B cell (primary cell): ENCODE measurements at regions not wholly inside any gene's neighbourhood (a gene's known extent, or its start where the extent isn't known, plus 50 kb on each side); places are given as distances from the start of the nearest gene placed in this dataset.

Source experiments
- ATAC-seq: fragments of 200-7000 bp; cut with Tn5 transposase; one replicate; pipeline ENCODE4 v1.10.0; 2021; ENCODE audit warnings: low read depth, mild to moderate bottlenecking, moderate number of reproducible peaks, moderate library complexity
- CTCF ChIA-PET: fragments of 350-600 bp; sonication (Branson Sonifier 250); formaldehyde crosslinking; loops from one replicate; lab custom pipeline; 2021; ENCODE audit warnings: antibody characterized with exemption, inconsistent platforms; lab: Charles Lee
- POLR2A ChIA-PET: fragments of 350-600 bp; sonication (Branson Sonifier 250); formaldehyde crosslinking; loops from one replicate; lab custom pipeline; 2021; ENCODE audit warnings: antibody characterized with exemption; lab: Charles Lee
- DNase-seq: peaks from one replicate; pipeline ENCODE4 v3.0.0; 2013
- H2AFZ ChIP-seq: 2 replicates; pipeline ENCODE4 v1.6.1; 2012; ENCODE audit warnings: mild to moderate bottlenecking, low read depth, low read length; ENCODE audit not compliant: insufficient read depth, poor library complexity, severe bottlenecking
- H3K27ac ChIP-seq, 2 donors: 1 replicate in 1 of 2; 2 replicates in 1 of 2; pipeline ENCODE4 v1.5.1; 2012 to 2013; ENCODE audit warnings: low read length in 2 of 2, mild to moderate bottlenecking in 2 of 2, moderate library complexity in 1 of 2
- H3K27me3 ChIP-seq, 4 experiments: fragments of 200-600 bp in 1 of 4; sonication (generic) in 1 of 4; replicated peaks in 1 of 4; 1 replicate in 2 of 4; 2 replicates in 2 of 4; pipeline versions ENCODE4 v1.6.1 to v1.7.0; 2013 to 2016; ENCODE audit warnings: low read length in 3 of 4, mild to moderate bottlenecking in 2 of 4, mixed read lengths in 1 of 4, moderate library complexity in 1 of 4; ENCODE audit not compliant: insufficient read depth in 4 of 4, control insufficient read depth in 3 of 4; ENCODE audit errors: control extremely low read depth in 1 of 4
- H3K36me3 ChIP-seq, 2 experiments: replicated peaks in 1 of 2; 1 replicate in 1 of 2; 2 replicates in 1 of 2; pipeline versions ENCODE4 v1.6.1 to v1.7.1; 2013; ENCODE audit warnings: low read length in 1 of 2; ENCODE audit not compliant: insufficient read depth in 2 of 2, control insufficient read depth in 1 of 2; ENCODE audit errors: control extremely low read depth in 1 of 2, extremely low read depth in 1 of 2
- H3K4me1 ChIP-seq, 2 donors: fragments of 200-600 bp in 1 of 2; sonication (generic) in 1 of 2; 1 replicate in 1 of 2; 2 replicates in 1 of 2; pipeline versions ENCODE4 v1.5.1 to v1.6.1; 2013 to 2017; ENCODE audit warnings: low read length in 2 of 2; ENCODE audit not compliant: control insufficient read depth in 2 of 2, insufficient read depth in 2 of 2
- H3K4me2 ChIP-seq: replicated peaks from 2 replicates; pipeline ENCODE3; 2012; ENCODE audit warnings: mild to moderate bottlenecking, low read depth, low read length; ENCODE audit not compliant: poor library complexity, severe bottlenecking
- H3K4me3 ChIP-seq, 5 experiments: fragments of 200-600 bp in 1 of 5; sonication (generic) in 1 of 5; 1 replicate in 3 of 5; 2 replicates in 2 of 5; pipeline versions ENCODE4 v1.5.1 to v1.7.0; 2011 to 2016; ENCODE audit warnings: low read length in 4 of 5, mild to moderate bottlenecking in 4 of 5, low read depth in 2 of 5, control low read depth in 1 of 5, moderate library complexity in 1 of 5; ENCODE audit not compliant: insufficient read depth in 1 of 5; ENCODE audit errors: control extremely low read depth in 1 of 5, extremely low read depth in 1 of 5
- H3K79me2 ChIP-seq: fragments of 200-600 bp; sonication (generic); one replicate; pipeline ENCODE4 v1.6.0; 2016; ENCODE audit warnings: low read length; ENCODE audit not compliant: control insufficient read depth, insufficient read depth
- H3K9ac ChIP-seq: fragments of 200-600 bp; sonication (generic); 2 replicates; pipeline ENCODE4 v1.6.1; 2017; ENCODE audit warnings: mild to moderate bottlenecking, low read length, moderate library complexity
- H3K9me3 ChIP-seq, 3 donors: one replicate each; pipeline versions ENCODE4 v1.6.1 to v1.7.1; 2013; ENCODE audit warnings: low read length in 2 of 3; ENCODE audit not compliant: control insufficient read depth in 2 of 3, insufficient read depth in 1 of 3; ENCODE audit errors: control extremely low read depth in 1 of 3
- H4K20me1 ChIP-seq: 2 replicates; pipeline ENCODE4 v1.6.0; 2012; ENCODE audit warnings: mild to moderate bottlenecking, low read length; ENCODE audit not compliant: insufficient read depth, control insufficient read depth, poor library complexity, severe bottlenecking
- H3K27ac Mint-ChIP-seq: one replicate; pipeline ENCODE4 v1.8.0; 2021; ENCODE audit warnings: mixed read lengths
- H3K27me3 Mint-ChIP-seq: one replicate; pipeline ENCODE4 v1.8.0; 2021; ENCODE audit warnings: mixed read lengths
- H3K4me1 Mint-ChIP-seq: one replicate; pipeline ENCODE4 v1.8.0; 2021; ENCODE audit warnings: mixed read lengths
- H3K4me3 Mint-ChIP-seq: one replicate; pipeline ENCODE4 v1.8.0; 2021; ENCODE audit warnings: mixed read lengths
- H3K9me3 Mint-ChIP-seq: one replicate; pipeline ENCODE4 v1.8.0; 2022; ENCODE audit warnings: mixed read lengths; ENCODE audit not compliant: insufficient read depth
- EZH2 ChIP-seq: IDR thresholded peaks from 2 replicates; pipeline ENCODE4 v1.6.1; 2012; ENCODE audit warnings: borderline replicate concordance, low read depth, mild to moderate bottlenecking, moderate library complexity, low read length; ENCODE audit not compliant: insufficient read depth, poor library complexity, severe bottlenecking
- WGBS: methylation state at CpG from one replicate; pipeline ENCODE4 v1.1.5; 2013; ENCODE audit warnings: missing lambda C conversion rate; ENCODE audit not compliant: insufficient coverage; 5-methylcytosine and 5-hydroxymethylcytosine counted together
- intact Hi-C: fragments of 100-400 bp; cut with micrococcal nuclease; formaldehyde crosslinking; loops from one replicate; pipeline ENCODE4 v1.10.0; 2022
- TF ChIP-seq, protein P1 (sequence below): fragments of 200-600 bp; IDR thresholded peaks from one replicate; pipeline ENCODE4 v1.8.0; 2022; ENCODE audit warnings: antibody characterized with exemption, mild to moderate bottlenecking

DNA sequence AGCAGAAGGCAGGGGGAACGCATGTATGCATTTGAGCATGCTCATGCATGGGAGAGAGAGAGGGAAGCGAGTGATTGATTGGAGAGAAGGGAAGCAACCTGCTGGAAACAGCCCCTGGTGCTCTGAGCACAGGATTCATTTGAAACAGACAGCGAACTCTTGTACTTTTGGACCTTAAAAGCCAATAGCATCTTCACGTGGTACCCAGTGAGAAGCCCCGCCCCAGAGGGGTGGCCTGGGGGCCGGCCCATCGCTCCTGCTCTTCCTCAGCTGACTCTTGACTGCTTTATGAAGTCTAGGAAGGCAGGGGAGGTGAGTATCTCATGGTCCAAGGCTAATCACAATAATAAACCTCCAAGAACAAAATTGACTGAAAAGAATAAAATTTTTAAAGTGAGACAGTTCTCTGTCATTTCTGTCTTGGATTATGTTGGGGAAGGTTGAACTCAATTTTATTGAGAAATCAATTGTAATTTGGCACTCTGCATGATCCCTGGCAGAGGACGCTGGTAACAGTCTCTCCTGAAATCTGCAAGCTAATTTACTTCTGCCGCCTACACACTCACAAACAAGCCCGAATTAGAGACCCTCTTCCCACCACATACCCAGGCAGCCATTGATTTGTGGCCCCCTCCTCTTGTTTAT lies 168.2 kb upstream of the PPARGC1A start:
- Histone ChIP-seq H3K4me1 (no peaks in the 10 kb centered on the region), H3K79me2 (no peaks in the 10 kb centered on the region), H2AFZ (no peak overlapping the region), H4K20me1 (no peaks in the 10 kb centered on the region), H3K27me3 (no peaks in the 10 kb centered on the region), H3K9ac (no peak overlapping the region), H3K27ac (no peak overlapping the region), H3K4me2 (no peak overlapping the region), H3K36me3 (no peaks in the 10 kb centered on the region), H3K4me3 (no peak overlapping the region), H3K9me3 (peaks cover 0 to 6% (median 1%) of the 10 kb centered on the region in 3 donors)
- TF ChIP-seq EZH2 = no peak
- TF ChIP-seq, protein P1, sequence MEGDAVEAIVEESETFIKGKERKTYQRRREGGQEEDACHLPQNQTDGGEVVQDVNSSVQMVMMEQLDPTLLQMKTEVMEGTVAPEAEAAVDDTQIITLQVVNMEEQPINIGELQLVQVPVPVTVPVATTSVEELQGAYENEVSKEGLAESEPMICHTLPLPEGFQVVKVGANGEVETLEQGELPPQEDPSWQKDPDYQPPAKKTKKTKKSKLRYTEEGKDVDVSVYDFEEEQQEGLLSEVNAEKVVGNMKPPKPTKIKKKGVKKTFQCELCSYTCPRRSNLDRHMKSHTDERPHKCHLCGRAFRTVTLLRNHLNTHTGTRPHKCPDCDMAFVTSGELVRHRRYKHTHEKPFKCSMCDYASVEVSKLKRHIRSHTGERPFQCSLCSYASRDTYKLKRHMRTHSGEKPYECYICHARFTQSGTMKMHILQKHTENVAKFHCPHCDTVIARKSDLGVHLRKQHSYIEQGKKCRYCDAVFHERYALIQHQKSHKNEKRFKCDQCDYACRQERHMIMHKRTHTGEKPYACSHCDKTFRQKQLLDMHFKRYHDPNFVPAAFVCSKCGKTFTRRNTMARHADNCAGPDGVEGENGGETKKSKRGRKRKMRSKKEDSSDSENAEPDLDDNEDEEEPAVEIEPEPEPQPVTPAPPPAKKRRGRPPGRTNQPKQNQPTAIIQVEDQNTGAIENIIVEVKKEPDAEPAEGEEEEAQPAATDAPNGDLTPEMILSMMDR = no peak
- intact Hi-C loops = no loop called here
- WGBS = 88% methylated on average over 3 of the region's 10 CpGs
- Mint-ChIP-seq H3K27me3 (no peaks in the 10 kb centered on the region), H3K9me3 (peaks cover 1% of the 10 kb centered on the region), H3K4me1 (no peaks in the 10 kb centered on the region), H3K4me3 (no peak overlapping the region), H3K27ac (no peak overlapping the region)
- ChIA-PET POLR2A (no interaction called here), CTCF (no interaction called here)
- DNase-seq (no peak), ATAC-seq (no peak)

DNA sequence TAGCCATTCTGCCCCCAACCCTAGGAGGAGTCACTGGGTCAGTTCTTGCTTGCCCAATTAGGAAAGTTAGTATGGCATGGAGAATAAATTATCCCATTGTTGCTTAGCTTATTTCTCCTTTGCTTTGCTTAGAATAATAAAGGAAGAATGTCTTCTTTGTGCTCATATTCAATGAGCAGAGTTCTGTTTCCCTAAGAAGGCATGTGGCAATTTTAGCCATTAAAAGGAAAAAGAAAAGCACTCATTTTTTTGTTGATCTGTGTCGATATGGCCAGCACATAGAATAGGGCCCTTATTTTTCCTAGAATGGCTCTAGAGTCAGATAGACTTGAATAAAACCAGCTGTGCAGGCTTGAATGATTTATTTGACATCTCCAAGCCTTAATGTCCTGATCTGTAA lies 166.4 kb upstream of the PPARGC1A start:
- Histone ChIP-seq H3K27ac (no peak overlapping the region), H4K20me1 (no peaks in the 10 kb centered on the region), H3K9me3 (peaks cover 0 to 6% (median 1%) of the 10 kb centered on the region in 3 donors), H3K4me1 (no peaks in the 10 kb centered on the region), H3K79me2 (no peaks in the 10 kb centered on the region), H3K4me3 (no peak overlapping the region), H3K36me3 (no peaks in the 10 kb centered on the region), H3K9ac (no peak overlapping the region), H2AFZ (no peak overlapping the region), H3K4me2 (no peak overlapping the region), H3K27me3 (no peaks in the 10 kb centered on the region)
- CTCF ChIA-PET = no interaction called here
- Mint-ChIP-seq H3K27me3 (no peaks in the 10 kb centered on the region), H3K4me3 (no peak overlapping the region), H3K4me1 (no peaks in the 10 kb centered on the region), H3K27ac (no peak overlapping the region), H3K9me3 (peaks cover 2% of the 10 kb centered on the region)
- DNase-seq (no peak), ATAC-seq (no peak)
- POLR2A ChIA-PET = no interaction called here
- intact Hi-C loops = no loop called here
- no CpG with 5 or more reads among the region's 1 CpG for WGBS
- TF ChIP-seq EZH2 = no peak
- TF ChIP-seq, protein P1 = no peak
